Pancreas (tissue), 10 donors: ENCODE measurements at regions not wholly inside any gene's neighbourhood (a gene's known extent, or its start where the extent isn't known, plus 50 kb on each side); places are given as distances from the start of the nearest gene placed in this dataset.

Experiments used
- ATAC-seq, 4 donors: fragments of 200-7000 bp; cut with Tn5 transposase; one replicate each; pipeline versions ENCODE4 v1.8.0 to v1.9.1; 2020; ENCODE audit warnings: mild to moderate bottlenecking in 4 of 4, moderate library complexity in 4 of 4
- DNase-seq, 6 donors: peaks; one replicate each; pipeline ENCODE4 v3.0.0-alpha.2; 2020
- FAIRE-seq: peaks from 2 replicates; lab custom pipeline; 2012; peaks lifted over from hg19 to GRCh38; lab: Jason Lieb, UNC
- H3K27ac ChIP-seq, 4 donors: fragments of 200-600 bp; sonication (generic); 1 replicate in 3 of 4; 2 replicates in 1 of 4; pipeline versions ENCODE4 v1.5.0 to v1.8.0; 2020
- H3K27me3 ChIP-seq, 4 donors: fragments of 200-600 bp; one replicate each; pipeline ENCODE4 v1.8.0; 2021
- H3K36me3 ChIP-seq, 3 donors: fragments of 200-600 bp; sonication (generic) in 1 of 3; one replicate each; pipeline versions ENCODE4 v1.5.0 to v1.8.0; 2020 to 2021
- H3K4me1 ChIP-seq, 3 donors: fragments of 200-600 bp; one replicate each; pipeline ENCODE4 v1.8.0; 2021
- H3K4me3 ChIP-seq, 4 donors: fragments of 200-600 bp; sonication (generic) in 2 of 4; one replicate each; pipeline versions ENCODE4 v1.5.0 to v1.8.0; 2020 to 2021
- H3K9me3 ChIP-seq, 4 donors: fragments of 200-600 bp; one replicate each; pipeline ENCODE4 v1.8.0; 2021
- WGBS, 2 donors: extraction: QIAGEN DNeasy Blood & Tissue Kit; methylation state at CpG; one replicate each; pipeline ENCODE4 v1.1.7; 2013; 5-methylcytosine and 5-hydroxymethylcytosine counted together
- intact Hi-C, 3 donors: fragments of 100-400 bp; cut with DNase I; formaldehyde crosslinking; loops; one replicate each; pipeline versions ENCODE4 v1.11.1 to v1.14.2; 2022
- TF ChIP-seq, protein P1 (sequence below), 4 donors: fragments of 200-600 bp; sonication (generic) in 3 of 4; IDR thresholded peaks; one replicate each; pipeline versions ENCODE4 v1.5.0 to v1.8.0; 2021; ENCODE audit warnings: antibody characterized with exemption in 4 of 4
- donor health status: healthy with polysubstance abuse.
- donor health status: DM: no; HTN: no; CAD: no; lungs with moderate emphysema.
- donor health status: DM: no; HTN: no; CAD: no.
- donor health status: control.
- donor health status: control.
- donor health status: Bipolar disorder and iron deficiency.
- donor health status: DM: yes; HTN: yes; CAD: no.
- donor health status: DM: no; HTN: no; CAD: no.
- donor health status: DM: no; HTN: no; CAD: no.
- donor health status: DM: yes; HTN: yes; CAD: no.

DNA sequence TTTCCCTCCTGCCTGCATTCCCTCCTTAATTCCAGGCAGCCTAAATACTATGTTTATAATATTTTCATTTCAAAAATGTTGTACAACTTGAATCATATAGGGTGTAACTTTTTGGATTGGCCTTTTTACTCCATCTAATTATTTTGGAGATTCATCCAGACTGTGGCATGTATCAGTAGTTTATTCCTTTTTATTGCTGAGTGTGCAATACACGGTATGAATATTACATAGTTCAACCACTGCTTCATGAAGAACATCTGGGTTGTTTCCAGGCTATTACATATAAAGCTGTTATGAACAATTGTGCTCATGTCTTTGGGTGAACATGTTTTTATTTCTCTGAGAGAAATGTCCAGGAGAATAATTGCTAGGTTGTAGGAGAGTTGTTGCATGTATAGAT lies 253.5 kb upstream of the SLC35B3 start:
- ATAC-seq (no peak), FAIRE-seq (no peak), DNase-seq (no peak)
- Histone ChIP-seq H3K27ac (no peak overlapping the region), H3K9me3 (no peaks in the 10 kb centered on the region), H3K4me3 (no peak overlapping the region), H3K4me1 (no peaks in the 10 kb centered on the region), H3K27me3 (no peaks in the 10 kb centered on the region), H3K36me3 (no peaks in the 10 kb centered on the region)
- 63 to 76% methylated on average over 1 of the region's 1 CpG for WGBS, 2 donors
- intact Hi-C loops = no loop called here
- TF ChIP-seq, protein P1, sequence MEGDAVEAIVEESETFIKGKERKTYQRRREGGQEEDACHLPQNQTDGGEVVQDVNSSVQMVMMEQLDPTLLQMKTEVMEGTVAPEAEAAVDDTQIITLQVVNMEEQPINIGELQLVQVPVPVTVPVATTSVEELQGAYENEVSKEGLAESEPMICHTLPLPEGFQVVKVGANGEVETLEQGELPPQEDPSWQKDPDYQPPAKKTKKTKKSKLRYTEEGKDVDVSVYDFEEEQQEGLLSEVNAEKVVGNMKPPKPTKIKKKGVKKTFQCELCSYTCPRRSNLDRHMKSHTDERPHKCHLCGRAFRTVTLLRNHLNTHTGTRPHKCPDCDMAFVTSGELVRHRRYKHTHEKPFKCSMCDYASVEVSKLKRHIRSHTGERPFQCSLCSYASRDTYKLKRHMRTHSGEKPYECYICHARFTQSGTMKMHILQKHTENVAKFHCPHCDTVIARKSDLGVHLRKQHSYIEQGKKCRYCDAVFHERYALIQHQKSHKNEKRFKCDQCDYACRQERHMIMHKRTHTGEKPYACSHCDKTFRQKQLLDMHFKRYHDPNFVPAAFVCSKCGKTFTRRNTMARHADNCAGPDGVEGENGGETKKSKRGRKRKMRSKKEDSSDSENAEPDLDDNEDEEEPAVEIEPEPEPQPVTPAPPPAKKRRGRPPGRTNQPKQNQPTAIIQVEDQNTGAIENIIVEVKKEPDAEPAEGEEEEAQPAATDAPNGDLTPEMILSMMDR (IDR thresholded peaks at IDR 0.05) = no peak

DNA sequence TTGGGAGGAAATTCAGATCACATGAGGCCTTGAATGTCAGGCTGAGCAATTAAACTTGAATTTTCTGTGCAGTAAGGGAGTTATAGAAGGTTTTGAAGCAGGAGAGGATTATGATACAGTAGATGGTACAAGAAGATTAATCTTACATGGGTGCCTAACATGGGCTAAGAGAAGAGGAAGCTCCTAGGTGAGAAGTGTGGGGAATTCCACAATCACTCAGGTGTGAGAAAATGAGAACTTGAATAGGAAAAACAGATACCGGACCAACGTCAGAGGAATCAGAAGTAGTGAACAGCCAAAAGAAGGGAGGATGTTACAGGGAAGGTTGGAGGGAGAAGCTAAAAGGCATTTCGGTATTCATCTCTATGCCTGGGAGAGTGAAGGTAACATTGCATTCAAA lies 250.7 kb upstream of the SLC35B3 start:
- 86 to 89% methylated on average over 3 of the region's 3 CpGs for WGBS, 2 donors
- Histone ChIP-seq H3K4me3 (no peak overlapping the region), H3K27ac (no peak overlapping the region), H3K36me3 (no peaks in the 10 kb centered on the region), H3K4me1 (no peaks in the 10 kb centered on the region), H3K27me3 (no peaks in the 10 kb centered on the region), H3K9me3 (no peaks in the 10 kb centered on the region)
- ATAC-seq (no peak), DNase-seq (no peak), FAIRE-seq (no peak)
- TF ChIP-seq, protein P1 (IDR thresholded peaks at IDR 0.05) = no peak
- intact Hi-C loops = no loop called here

DNA sequence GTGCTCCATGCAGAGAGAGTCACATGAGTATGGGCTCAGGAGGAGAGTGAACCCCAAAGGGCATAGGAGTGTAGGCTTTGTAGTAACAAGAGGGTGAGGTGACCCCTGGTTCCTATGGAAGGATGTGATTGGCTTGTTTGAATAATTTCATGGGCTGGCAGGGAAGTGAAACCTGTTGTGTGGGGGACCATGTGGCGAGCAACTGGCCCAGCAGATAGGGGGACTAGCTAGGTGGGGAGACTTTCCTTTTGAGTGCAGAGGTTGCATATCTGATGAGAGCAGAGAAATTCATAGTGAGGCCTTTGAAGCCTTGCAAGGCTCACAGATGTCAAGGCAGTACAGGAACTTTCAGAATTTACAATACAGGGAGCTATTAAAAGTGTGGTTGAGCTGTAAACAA lies 247.9 kb upstream of the SLC35B3 start:
- TF ChIP-seq, protein P1 (IDR thresholded peaks at IDR 0.05) = no peak
- 91 to 92% methylated on average over 1 of the region's 1 CpG for WGBS, 2 donors
- ATAC-seq (no peak), FAIRE-seq (no peak), DNase-seq (no peak)
- no peaks in the 10 kb centered on the region for H3K36me3 ChIP-seq
- no peaks in the 10 kb centered on the region for H3K9me3 ChIP-seq
- no peaks in the 10 kb centered on the region for H3K4me1 ChIP-seq
- no peaks in the 10 kb centered on the region for H3K27me3 ChIP-seq
- no peak overlapping the region for H3K27ac ChIP-seq
- no peak overlapping the region for H3K4me3 ChIP-seq
- intact Hi-C loops = no loop called here

DNA sequence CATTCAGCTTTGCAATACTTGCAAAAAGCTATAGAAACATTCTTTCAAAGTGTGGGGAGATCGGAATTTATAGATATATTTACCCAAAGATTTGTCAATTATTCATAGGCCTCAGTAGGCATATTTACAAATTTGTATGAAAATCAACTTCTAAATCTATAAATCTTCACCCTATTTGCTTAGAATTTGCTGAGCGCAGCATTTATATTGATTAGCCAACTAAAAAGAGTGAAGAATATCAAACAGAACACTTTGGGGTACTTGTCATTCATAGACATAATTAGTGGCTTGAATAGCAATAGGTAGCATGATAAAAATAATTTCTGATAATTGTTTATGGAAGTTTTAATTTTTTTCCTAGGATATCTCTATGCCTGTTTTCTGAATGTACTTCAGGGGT lies 244.5 kb upstream of the SLC35B3 start:
- H3K27me3 ChIP-seq = no peaks in the 10 kb centered on the region
- no peak for DNase-seq
- no peak for ATAC-seq
- 82 to 94% methylated on average over 2 of the region's 2 CpGs for WGBS, 2 donors
- H3K36me3 ChIP-seq = no peaks in the 10 kb centered on the region
- H3K27ac ChIP-seq = no peak overlapping the region
- intact Hi-C loops = no loop called here
- FAIRE-seq = no peak
- no peaks in the 10 kb centered on the region for H3K9me3 ChIP-seq
- H3K4me3 ChIP-seq = no peak overlapping the region
- TF ChIP-seq, protein P1 (IDR thresholded peaks at IDR 0.05) = no peak
- no peaks in the 10 kb centered on the region for H3K4me1 ChIP-seq

- no peaks in the 10 kb centered on the region for H3K36me3 ChIP-seq
- no peak for DNase-seq
- no peak for FAIRE-seq
- H3K4me3 ChIP-seq = no peak overlapping the region
- no peak overlapping the region for H3K27ac ChIP-seq
- H3K27me3 ChIP-seq = no peaks in the 10 kb centered on the region
- no peaks in the 10 kb centered on the region for H3K9me3 ChIP-seq
- 95 to 97% methylated on average over 5 of the region's 5 CpGs for WGBS, 2 donors
- no peak for ATAC-seq
- TF ChIP-seq, protein P1 (IDR thresholded peaks at IDR 0.05) = no peak
- no peaks in the 10 kb centered on the region for H3K4me1 ChIP-seq
- intact Hi-C loops = no loop called here
These were observed 243.1 kb upstream of the SLC35B3 start for GRCh38 chr6:8678466-8678865.
